ENCODE measurements at regions not wholly inside any gene's neighbourhood (a gene's known extent, or its start where the extent isn't known, plus 50 kb on each side); places are given as distances from the start of the nearest gene placed in this dataset.
"Not testable (repeated sequence)": the region's sequence is repeated elsewhere in the genome, so short reads cannot be mapped to it uniquely, and the experiment has no call there.

DNA sequence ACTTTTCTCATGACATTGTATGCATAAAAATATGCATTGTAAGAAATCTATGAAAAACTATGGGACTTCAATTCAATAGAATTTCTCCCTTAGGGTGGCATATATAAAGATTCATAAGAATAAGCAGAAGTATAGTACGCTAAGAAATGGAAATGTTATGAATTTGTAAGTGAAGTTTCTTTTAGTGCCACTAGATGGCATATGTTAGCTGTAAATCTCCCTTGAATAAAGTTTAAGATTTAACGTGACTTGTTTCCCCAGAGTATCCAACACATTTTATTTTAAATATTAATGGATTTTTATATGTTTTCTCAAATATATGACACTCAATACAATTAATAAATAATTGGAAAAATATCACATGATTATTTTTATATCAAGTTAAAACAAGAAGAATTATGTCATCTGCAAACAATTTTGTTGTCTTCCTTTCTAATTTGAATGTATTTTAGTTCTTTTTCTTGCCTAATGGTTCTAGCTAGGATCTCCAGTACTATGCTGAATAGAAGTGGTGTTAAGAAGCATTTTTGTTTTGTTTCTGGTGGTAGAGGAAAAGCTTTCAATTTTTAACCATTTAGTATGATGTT is 287.2 kb downstream of the HGF start:
- TF ChIP-seq, protein P1, sequence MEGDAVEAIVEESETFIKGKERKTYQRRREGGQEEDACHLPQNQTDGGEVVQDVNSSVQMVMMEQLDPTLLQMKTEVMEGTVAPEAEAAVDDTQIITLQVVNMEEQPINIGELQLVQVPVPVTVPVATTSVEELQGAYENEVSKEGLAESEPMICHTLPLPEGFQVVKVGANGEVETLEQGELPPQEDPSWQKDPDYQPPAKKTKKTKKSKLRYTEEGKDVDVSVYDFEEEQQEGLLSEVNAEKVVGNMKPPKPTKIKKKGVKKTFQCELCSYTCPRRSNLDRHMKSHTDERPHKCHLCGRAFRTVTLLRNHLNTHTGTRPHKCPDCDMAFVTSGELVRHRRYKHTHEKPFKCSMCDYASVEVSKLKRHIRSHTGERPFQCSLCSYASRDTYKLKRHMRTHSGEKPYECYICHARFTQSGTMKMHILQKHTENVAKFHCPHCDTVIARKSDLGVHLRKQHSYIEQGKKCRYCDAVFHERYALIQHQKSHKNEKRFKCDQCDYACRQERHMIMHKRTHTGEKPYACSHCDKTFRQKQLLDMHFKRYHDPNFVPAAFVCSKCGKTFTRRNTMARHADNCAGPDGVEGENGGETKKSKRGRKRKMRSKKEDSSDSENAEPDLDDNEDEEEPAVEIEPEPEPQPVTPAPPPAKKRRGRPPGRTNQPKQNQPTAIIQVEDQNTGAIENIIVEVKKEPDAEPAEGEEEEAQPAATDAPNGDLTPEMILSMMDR (IDR thresholded peaks at IDR 0.05; ENCODE audit: insufficient read depth, low read length, poor library complexity, severe bottlenecking) = peak; percentile 50
- no peaks in the 10 kb centered on the region for H3K27me3 ChIP-seq (replicated peaks; ENCODE audit: control insufficient read depth, insufficient read depth, low read length)
- H3K36me3 ChIP-seq (ENCODE audit: control insufficient read depth, insufficient read depth, low read length) = no peaks in the 10 kb centered on the region
- no peak for DNase-seq (ENCODE audit: extremely low read depth, insufficient read length)
- H3K4me3 ChIP-seq (replicated peaks; ENCODE audit: low read depth, low read length) = no peak overlapping the region

DNA sequence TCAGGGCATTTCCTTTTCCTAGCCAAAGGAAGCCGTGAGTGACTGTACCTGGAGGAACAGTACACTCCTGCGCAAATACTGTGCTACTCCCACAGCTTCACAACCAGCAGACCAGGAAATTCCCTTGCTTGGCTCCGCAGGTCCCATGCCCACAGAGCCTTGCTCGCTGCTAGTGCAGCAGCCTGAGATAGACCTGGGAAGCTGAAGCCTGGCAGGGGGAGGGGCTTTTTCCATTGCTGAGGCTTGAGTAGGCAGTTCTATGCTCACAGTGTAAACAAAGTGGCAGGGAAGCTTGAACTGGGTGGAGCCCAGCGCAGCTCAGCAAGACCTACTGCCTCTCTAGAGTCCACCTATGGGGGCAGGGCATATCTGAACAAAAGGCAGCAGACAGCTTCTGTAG is 291.2 kb downstream of the HGF start:
- TF ChIP-seq, protein P1 (IDR thresholded peaks at IDR 0.05; ENCODE audit: insufficient read depth, low read length, poor library complexity, severe bottlenecking) = no peak
- no peak for DNase-seq (ENCODE audit: extremely low read depth, insufficient read length)
- Histone ChIP-seq H3K27me3 (replicated peaks; ENCODE audit: control insufficient read depth, insufficient read depth, low read length) (no peaks in the 10 kb centered on the region), H3K36me3 (ENCODE audit: control insufficient read depth, insufficient read depth, low read length) (no peaks in the 10 kb centered on the region), H3K4me3 (replicated peaks; ENCODE audit: low read depth, low read length) (no peak overlapping the region)

DNA sequence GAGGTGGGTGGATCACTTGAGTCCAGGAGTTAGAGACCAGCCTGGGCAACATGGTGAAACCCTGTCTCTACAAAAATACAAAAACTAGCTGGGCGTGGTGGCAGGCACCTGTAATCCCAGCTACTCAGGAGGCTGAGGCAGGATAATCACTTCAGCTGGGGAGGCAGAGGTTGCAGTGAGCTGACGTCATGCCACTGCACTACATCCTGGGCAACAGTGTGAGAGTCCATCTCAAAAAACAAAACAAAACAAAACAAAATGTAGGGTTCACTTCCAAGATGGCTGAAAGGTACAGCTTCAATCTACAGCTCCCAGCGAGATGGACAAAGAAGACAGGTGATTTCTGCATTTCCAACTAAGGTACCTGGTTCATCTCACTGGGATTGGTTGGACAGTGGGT is 291.6 kb downstream of the HGF start:
- not testable (repeated sequence) for DNase-seq (ENCODE audit: extremely low read depth, insufficient read length); H3K27me3 ChIP-seq (replicated peaks; ENCODE audit: control insufficient read depth, insufficient read depth, low read length); H3K36me3 ChIP-seq (ENCODE audit: control insufficient read depth, insufficient read depth, low read length); H3K4me3 ChIP-seq (replicated peaks; ENCODE audit: low read depth, low read length)

DNA sequence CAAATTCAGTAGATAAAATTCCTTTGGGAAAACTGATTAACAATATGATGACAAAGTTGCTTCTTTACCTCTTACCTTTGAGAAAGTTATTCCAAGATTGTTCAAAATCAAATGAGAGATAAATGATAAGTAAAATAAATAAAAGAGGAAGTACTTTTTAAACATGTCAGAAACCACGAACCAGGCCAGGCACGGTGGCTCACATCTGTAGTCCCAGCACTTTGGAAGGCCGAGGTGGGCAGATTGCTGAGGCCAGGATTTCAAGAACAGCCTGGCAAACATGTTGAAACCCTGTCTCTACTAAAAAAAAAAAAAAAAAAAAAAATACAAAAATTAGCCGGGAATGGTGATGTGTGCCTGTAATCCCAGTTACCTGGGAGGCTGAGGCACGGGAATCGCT is 296.6 kb downstream of the HGF start:
- DNase-seq (ENCODE audit: extremely low read depth, insufficient read length) = no peak
- Histone ChIP-seq H3K4me3 (replicated peaks; ENCODE audit: low read depth, low read length) (no peak overlapping the region), H3K27me3 (replicated peaks; ENCODE audit: control insufficient read depth, insufficient read depth, low read length) (no peaks in the 10 kb centered on the region), H3K36me3 (ENCODE audit: control insufficient read depth, insufficient read depth, low read length) (no peaks in the 10 kb centered on the region)
- TF ChIP-seq, protein P1 (IDR thresholded peaks at IDR 0.05; ENCODE audit: insufficient read depth, low read length, poor library complexity, severe bottlenecking) = no peak

DNA sequence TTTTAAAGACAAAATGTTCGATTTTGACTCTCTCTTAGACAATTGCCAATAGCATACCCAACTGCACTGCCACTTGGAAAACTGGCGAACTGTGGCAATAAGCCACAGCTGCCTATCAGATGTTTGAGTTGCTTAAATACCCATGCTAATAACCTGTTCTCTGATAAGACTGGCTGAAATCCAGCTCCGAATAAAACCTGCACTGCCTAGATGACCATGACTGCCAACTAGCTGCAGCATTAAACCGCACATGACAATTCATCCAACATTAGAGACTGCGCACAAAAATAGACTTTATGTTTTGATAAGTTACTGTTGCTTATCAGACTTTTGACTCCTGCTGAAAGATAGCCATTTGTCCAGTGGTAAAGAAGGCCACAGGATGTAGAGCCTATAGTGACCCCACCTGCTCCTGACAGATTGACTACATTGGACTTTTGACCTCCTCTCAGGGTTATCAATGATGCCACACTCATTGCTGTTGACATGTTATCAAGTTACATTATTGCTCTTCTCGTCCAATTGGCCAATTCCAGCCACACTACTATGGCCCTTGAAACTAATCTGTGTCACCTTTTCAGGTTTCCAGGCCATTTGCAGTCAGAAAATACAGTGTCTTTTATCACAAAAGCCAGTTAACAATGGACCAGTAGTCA is 299.0 kb downstream of the HGF start:
- TF ChIP-seq, protein P1 (IDR thresholded peaks at IDR 0.05; ENCODE audit: insufficient read depth, low read length, poor library complexity, severe bottlenecking) = no peak
- Histone ChIP-seq H3K4me3 (replicated peaks; ENCODE audit: low read depth, low read length) (no peak overlapping the region), H3K27me3 (replicated peaks; ENCODE audit: control insufficient read depth, insufficient read depth, low read length) (no peaks in the 10 kb centered on the region), H3K36me3 (ENCODE audit: control insufficient read depth, insufficient read depth, low read length) (no peaks in the 10 kb centered on the region)
- DNase-seq (ENCODE audit: extremely low read depth, insufficient read length) = no peak

DNA sequence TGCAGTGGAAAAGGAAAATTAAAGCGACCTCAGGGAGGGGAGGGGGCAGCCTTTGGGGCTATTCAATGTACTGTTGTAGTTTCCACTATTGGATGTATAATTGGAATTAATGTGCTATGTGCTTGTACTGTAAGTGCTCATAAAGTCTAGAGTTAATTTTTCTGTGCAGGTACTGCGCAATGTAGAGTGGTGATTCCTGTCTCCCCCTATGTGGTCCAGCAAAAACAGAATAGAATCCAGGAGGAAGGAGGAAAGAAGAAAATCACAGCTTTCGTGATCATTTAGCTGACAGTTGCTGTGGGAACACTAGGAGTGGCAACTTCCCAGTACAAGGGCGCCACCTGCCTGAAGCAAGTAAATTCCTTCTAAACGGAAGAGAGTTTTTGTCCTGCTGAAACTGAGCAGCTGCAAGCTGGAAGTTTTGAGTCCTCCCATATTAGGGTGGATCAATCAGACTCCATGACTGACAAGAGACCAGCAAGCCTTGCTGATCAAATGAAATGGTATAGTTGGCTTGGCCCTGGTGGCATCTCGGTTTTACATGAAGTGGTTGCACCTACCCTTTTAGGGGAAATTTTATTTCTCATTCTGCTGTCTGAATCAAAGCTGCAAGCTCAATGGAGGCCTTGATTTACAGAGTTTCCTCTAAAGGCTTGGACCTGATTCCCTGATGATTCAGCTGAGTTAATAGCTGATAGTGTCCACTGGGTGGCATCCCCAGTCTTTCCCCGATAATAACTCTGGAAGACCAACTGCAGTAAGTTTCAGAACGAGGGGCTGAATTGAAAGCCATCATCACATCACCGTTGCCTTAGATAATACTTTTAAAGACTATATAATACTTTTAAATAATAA is 299.8 kb downstream of the HGF start:
- Histone ChIP-seq H3K36me3 (ENCODE audit: control insufficient read depth, insufficient read depth, low read length) (no peaks in the 10 kb centered on the region), H3K4me3 (replicated peaks; ENCODE audit: low read depth, low read length) (no peak overlapping the region), H3K27me3 (replicated peaks; ENCODE audit: control insufficient read depth, insufficient read depth, low read length) (no peaks in the 10 kb centered on the region)
- TF ChIP-seq, protein P1 (IDR thresholded peaks at IDR 0.05; ENCODE audit: insufficient read depth, low read length, poor library complexity, severe bottlenecking) = peak; percentile 64
- no peak for DNase-seq (ENCODE audit: extremely low read depth, insufficient read length)

Data from GM06990 (cell line).